Body of pancreas (tissue), 4 donors: ENCODE measurements at regions not wholly inside any gene's neighbourhood (a gene's known extent, or its start where the extent isn't known, plus 50 kb on each side); places are given as distances from the start of the nearest gene placed in this dataset.
A peak's percentile ranks its signal among the peaks of the same experiment; 100 is the strongest.

Experiments
- ATAC-seq: fragments of 150-250 bp; one replicate; pipeline ENCODE4 v1.9.1; 2016
- DNase-seq, 4 donors: peaks; one replicate each; pipeline ENCODE4 v3.0.0-alpha.2; 2019
- H3K27ac ChIP-seq, 4 donors: fragments of 200-600 bp; sonication (generic); 1 replicate in 3 of 4; 2 replicates in 1 of 4; pipeline versions ENCODE4 v1.5.1 to v1.6.1; 2016 to 2019; ENCODE audit warnings: mild to moderate bottlenecking in 1 of 4, mixed read lengths in 1 of 4, moderate library complexity in 1 of 4
- H3K27me3 ChIP-seq, 2 donors: fragments of 200-600 bp; sonication (generic); one replicate each; pipeline ENCODE4 v1.6.0; 2016; ENCODE audit warnings: mild to moderate bottlenecking in 1 of 2
- H3K36me3 ChIP-seq, 2 donors: fragments of 200-600 bp; sonication (generic); replicated peaks in 1 of 2; 2 replicates each; pipeline ENCODE4 v1.5.1; 2016; ENCODE audit warnings: low read depth in 2 of 2; ENCODE audit not compliant: insufficient read depth in 1 of 2
- H3K4me1 ChIP-seq: fragments of 200-600 bp; sonication (generic); one replicate; pipeline ENCODE4 v1.6.0; 2016
- H3K4me3 ChIP-seq, 2 donors: fragments of 200-600 bp; sonication (generic); 1 replicate in 1 of 2; 2 replicates in 1 of 2; pipeline ENCODE4 v1.5.1; 2016 to 2019
- H3K9me3 ChIP-seq, 3 donors: fragments of 200-600 bp; sonication (generic); 1 replicate in 2 of 3; 2 replicates in 1 of 3; pipeline ENCODE4 v1.5.1; 2016
- POLR2A ChIP-seq, 3 donors: fragments of 450-650 bp; IDR thresholded peaks; one replicate each; pipeline ENCODE4 v1.6.1; 2016; ENCODE audit warnings: antibody characterized with exemption in 3 of 3, mild to moderate bottlenecking in 2 of 3
- WGBS, 2 donors: methylation state at CpG; one replicate each; pipeline ENCODE4 v1.1.5; 2017; 5-methylcytosine and 5-hydroxymethylcytosine counted together
- intact Hi-C: fragments of 100-400 bp; cut with DNase I; formaldehyde crosslinking; loops from one replicate; pipeline ENCODE4 v1.15.1; 2023
- TF ChIP-seq, protein P1 (sequence below), 7 experiments: fragments of 450-650 bp in 4 of 7; fragments of 200-600 bp in 3 of 7; sonication (generic) in 3 of 7; IDR thresholded peaks; one replicate each; pipeline ENCODE4 v1.5.1; 2016 to 2019; ENCODE audit warnings: antibody characterized with exemption in 7 of 7

DNA sequence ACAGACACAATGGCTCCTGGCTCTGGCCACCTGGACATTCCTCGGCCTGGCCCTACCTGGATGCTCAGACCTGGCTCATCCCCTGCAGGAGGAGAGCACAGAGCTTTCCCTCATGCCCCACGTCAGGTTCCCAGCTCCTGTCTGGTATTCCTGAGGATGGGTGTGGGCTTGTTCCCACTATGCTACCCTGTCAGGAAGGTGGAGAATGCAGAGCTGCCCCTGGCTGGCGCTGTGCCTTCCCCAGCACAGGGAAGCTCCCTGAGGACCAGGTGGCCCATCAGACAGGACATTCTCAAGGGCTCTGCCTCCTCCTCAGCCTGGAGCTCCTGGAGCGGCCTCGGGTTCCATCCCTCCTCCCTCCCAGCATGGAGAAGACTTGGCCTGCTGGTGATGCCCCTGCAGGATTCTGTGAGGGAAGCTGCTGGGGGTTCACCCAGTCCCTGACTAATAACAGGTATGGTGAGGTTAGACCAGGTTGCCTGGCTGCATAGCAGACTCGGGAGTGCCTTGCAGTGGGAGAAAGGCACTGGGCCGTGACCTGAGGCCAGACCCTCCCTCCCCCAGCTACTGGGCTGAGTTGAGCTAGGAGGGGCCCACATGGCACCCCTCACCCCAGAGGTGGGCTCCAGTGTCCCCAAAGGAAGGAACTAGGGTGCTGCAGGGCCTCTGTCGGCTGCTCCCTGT, 156.0 kb upstream of the MLN start:
- TF ChIP-seq, protein P1, sequence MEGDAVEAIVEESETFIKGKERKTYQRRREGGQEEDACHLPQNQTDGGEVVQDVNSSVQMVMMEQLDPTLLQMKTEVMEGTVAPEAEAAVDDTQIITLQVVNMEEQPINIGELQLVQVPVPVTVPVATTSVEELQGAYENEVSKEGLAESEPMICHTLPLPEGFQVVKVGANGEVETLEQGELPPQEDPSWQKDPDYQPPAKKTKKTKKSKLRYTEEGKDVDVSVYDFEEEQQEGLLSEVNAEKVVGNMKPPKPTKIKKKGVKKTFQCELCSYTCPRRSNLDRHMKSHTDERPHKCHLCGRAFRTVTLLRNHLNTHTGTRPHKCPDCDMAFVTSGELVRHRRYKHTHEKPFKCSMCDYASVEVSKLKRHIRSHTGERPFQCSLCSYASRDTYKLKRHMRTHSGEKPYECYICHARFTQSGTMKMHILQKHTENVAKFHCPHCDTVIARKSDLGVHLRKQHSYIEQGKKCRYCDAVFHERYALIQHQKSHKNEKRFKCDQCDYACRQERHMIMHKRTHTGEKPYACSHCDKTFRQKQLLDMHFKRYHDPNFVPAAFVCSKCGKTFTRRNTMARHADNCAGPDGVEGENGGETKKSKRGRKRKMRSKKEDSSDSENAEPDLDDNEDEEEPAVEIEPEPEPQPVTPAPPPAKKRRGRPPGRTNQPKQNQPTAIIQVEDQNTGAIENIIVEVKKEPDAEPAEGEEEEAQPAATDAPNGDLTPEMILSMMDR (IDR thresholded peaks at IDR 0.05) = no peak
- no peak for TF ChIP-seq POLR2A (IDR thresholded peaks at IDR 0.05)
- H3K9me3 ChIP-seq = no peaks in the 10 kb centered on the region
- ATAC-seq = no peak
- H3K4me3 ChIP-seq = no peak overlapping the region
- no peaks in the 10 kb centered on the region for H3K36me3 ChIP-seq
- no peaks in the 10 kb centered on the region for H3K4me1 ChIP-seq
- intact Hi-C loops = no loop called here
- WGBS, 2 donors = 68 to 89% methylated on average over 4 to 8 of the region's 8 CpGs
- H3K27ac ChIP-seq = no peak overlapping the region
- DNase-seq = no peak
- no peaks in the 10 kb centered on the region for H3K27me3 ChIP-seq

DNA sequence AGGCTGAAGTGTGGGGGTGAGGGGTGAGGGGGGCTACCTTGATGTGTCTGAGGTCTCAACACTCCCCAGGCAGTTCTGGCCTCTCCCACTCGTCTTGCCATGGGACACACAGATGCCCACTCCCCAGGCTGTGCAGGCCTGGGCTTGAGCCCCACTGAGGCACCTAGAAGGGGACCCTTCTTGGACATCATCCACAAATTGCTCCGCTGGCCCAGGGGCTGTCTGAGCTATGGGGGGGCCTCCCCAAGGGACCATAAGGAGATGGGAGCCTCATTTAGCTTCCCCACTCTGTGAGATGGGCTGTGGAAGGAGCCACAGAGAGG, 155.5 kb upstream of the MLN start:
- 36% methylated on average over 2 of the region's 2 CpGs; no CpG with 5 or more reads in 1 of the 2 donors for WGBS, 2 donors

DNA sequence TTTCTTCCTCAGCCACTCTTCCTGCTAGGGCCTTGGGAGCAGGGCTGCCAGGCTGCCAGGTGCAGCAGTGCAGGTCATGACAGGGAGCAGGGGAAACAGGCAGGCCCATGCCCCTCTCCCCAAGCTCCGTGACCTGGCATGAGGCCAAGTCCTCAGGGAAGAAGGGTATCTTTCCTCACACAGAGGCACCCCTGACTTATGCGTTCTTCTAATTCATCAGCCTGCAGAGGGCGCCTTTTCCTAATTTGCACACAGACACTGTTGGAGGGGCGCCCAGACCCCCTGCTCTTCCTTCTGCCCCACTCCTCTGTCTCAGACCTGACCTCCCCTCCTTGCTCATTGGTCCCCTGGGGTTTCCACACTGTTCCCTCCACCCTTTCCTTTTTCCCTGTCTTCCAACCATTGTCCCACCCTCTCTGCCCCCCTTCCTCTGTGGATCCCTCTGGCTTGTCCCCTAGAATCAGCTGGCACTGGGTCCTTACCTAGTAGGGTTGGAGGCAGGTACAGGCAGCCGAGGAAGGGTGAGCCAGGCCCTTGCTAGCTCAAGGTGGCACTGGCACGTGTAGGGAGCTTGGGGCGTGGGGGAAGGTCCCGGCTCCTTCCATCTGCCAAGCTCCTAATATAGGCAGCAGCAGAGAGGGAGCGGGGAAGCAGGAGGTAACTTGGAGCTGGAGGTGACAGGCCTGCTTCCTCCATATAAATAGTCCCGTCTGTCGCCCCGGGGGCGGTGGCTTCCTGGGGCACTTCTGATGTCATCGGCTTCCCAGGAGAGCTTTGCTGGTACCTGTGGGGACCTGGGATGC, 154.9 kb upstream of the MLN start:
- Histone ChIP-seq H3K36me3 (no peaks in the 10 kb centered on the region), H3K27ac (no peak overlapping the region), H3K4me1 (no peaks in the 10 kb centered on the region), H3K4me3 (no peak overlapping the region), H3K9me3 (no peaks in the 10 kb centered on the region), H3K27me3 (no peaks in the 10 kb centered on the region)
- no peak for ATAC-seq
- TF ChIP-seq, protein P1 (IDR thresholded peaks at IDR 0.05) = no peak
- no peak for TF ChIP-seq POLR2A (IDR thresholded peaks at IDR 0.05)
- 34 to 52% methylated on average over 5 to 14 of the region's 14 CpGs for WGBS, 2 donors
- DNase-seq = peak in 1 of 4 donors; percentile 17
- intact Hi-C loops = no loop called here

More for the DNA sequence above, 155.5 kb upstream of the MLN start:
- DNase-seq = no peak
- Histone ChIP-seq H3K27ac (no peak overlapping the region), H3K36me3 (no peaks in the 10 kb centered on the region), H3K27me3 (no peaks in the 10 kb centered on the region), H3K4me1 (no peaks in the 10 kb centered on the region), H3K4me3 (no peak overlapping the region), H3K9me3 (no peaks in the 10 kb centered on the region)
- TF ChIP-seq POLR2A (IDR thresholded peaks at IDR 0.05) = no peak
- TF ChIP-seq, protein P1 (IDR thresholded peaks at IDR 0.05) = no peak
- no peak for ATAC-seq
- intact Hi-C loops = no loop called here

DNA sequence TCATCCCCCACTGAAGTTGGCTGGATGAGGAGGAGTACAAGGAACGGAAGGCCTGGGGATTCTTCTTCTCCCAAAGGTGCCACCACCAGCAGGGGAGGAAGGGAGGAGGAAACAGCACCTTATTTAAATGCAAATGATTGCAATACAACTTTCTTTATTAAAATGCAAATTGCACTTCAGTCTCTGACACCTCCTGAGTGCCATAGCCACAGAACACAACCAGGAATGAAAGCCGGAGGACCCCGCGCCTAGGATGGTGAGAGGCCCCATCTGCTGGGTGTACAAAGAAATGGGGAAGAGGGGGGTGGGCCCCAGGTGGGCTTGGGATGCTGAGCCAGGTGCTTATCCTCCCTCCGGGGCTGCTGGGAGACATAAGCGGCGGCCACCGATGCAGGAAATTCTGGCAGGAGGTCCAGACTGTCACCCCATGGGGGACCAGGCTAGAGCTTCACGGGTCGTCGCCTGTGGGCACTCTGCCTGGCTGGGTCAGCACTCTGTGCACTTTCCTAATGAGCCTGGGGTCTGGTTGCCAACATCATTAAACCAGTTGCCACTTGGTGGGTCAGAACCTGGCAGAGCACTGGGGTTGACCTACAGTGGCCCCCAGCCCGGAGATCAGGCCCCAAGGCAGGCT, 154.2 kb upstream of the MLN start:
- H3K36me3 ChIP-seq = no peaks in the 10 kb centered on the region
- H3K4me1 ChIP-seq = no peaks in the 10 kb centered on the region
- no peak for TF ChIP-seq POLR2A (IDR thresholded peaks at IDR 0.05)
- TF ChIP-seq, protein P1 (IDR thresholded peaks at IDR 0.05) = no peak
- no peak for ATAC-seq
- DNase-seq = no peak
- no peak overlapping the region for H3K27ac ChIP-seq
- H3K9me3 ChIP-seq = no peaks in the 10 kb centered on the region
- 58 to 82% methylated on average over 3 to 11 of the region's 12 CpGs for WGBS, 2 donors
- intact Hi-C loops = no loop called here
- H3K4me3 ChIP-seq = no peak overlapping the region
- no peaks in the 10 kb centered on the region for H3K27me3 ChIP-seq
